ENCODE measurements at regions not wholly inside any gene's neighbourhood (a gene's known extent, or its start where the extent isn't known, plus 50 kb on each side); places are given as distances from the start of the nearest gene placed in this dataset.
A peak's percentile ranks its signal among the peaks of the same experiment; 100 is the strongest.

GRCh38 chr2:136236019-136236418, 118.1 kb upstream of the CXCR4 start:
- DNase-seq: no peak

- DNase-seq: no peak
These were observed 117.6 kb upstream of the CXCR4 start for GRCh38 chr2:136235546-136235945.

- no peak for DNase-seq
These were observed 116.3 kb upstream of the CXCR4 start for GRCh38 chr2:136234261-136234660.

GRCh38 chr2:136233298-136233697, 115.3 kb upstream of the CXCR4 start:
- DNase-seq: no peak

GRCh38 chr2:136232456-136233172, 114.7 kb upstream of the CXCR4 start:
- DNase-seq: no peak

- no peak for DNase-seq
These were observed 112.5 kb upstream of the CXCR4 start for GRCh38 chr2:136230464-136230863.

- DNase-seq: no peak
These were observed 109.0 kb upstream of the CXCR4 start for GRCh38 chr2:136226903-136227302.

- no peak for DNase-seq
These were observed 108.2 kb upstream of the CXCR4 start for GRCh38 chr2:136225950-136226835.

- DNase-seq: no peak
These were observed 105.3 kb upstream of the CXCR4 start for GRCh38 chr2:136223274-136223673.

GRCh38 chr2:136222862-136223261, 104.9 kb upstream of the CXCR4 start:
- DNase-seq: no peak

GRCh38 chr2:136221026-136221425, 103.1 kb upstream of the CXCR4 start:
- no peak for DNase-seq

GRCh38 chr2:136219963-136220362, 102.0 kb upstream of the CXCR4 start:
- DNase-seq: no peak

GRCh38 chr2:136219341-136219740, 101.4 kb upstream of the CXCR4 start:
- no peak for DNase-seq

- DNase-seq: no peak
These were observed 100.0 kb upstream of the CXCR4 start for GRCh38 chr2:136217996-136218395.

GRCh38 chr2:136215908-136216472, 98.0 kb upstream of the CXCR4 start:
- DNase-seq: no peak

GRCh38 chr2:136215449-136215848, 97.5 kb upstream of the CXCR4 start:
- no peak for DNase-seq

- no peak for DNase-seq
These were observed 96.6 kb upstream of the CXCR4 start for GRCh38 chr2:136214307-136215200.

GRCh38 chr2:136213836-136214235, 95.9 kb upstream of the CXCR4 start:
- no peak for DNase-seq

- peak; percentile 27 for DNase-seq
These were observed 94.8 kb upstream of the CXCR4 start for GRCh38 chr2:136212426-136213378.

GRCh38 chr2:136211701-136212100, 93.8 kb upstream of the CXCR4 start:
- DNase-seq: no peak

- DNase-seq: no peak
These were observed 92.9 kb upstream of the CXCR4 start for GRCh38 chr2:136210822-136211221.

- no peak for DNase-seq
These were observed 92.5 kb upstream of the CXCR4 start for GRCh38 chr2:136210455-136210805.

Measured in stimulated activated CD4-positive, alpha-beta T cell treated with anti-CD3 and anti-CD28 coated beads, Interleukin-4, amount 100 ng/mL, for 24 hours (primary cell).